Stimulated activated CD8-positive, alpha-beta memory T cell treated with anti-CD3 and anti-CD28 coated beads, Interleukin-4, amount 100 ng/mL, for 1 hour (primary cell): ENCODE measurements at regions not wholly inside any gene's neighbourhood (a gene's known extent, or its start where the extent isn't known, plus 50 kb on each side); places are given as distances from the start of the nearest gene placed in this dataset.
"Not testable (repeated sequence)": the region's sequence is repeated elsewhere in the genome, so short reads cannot be mapped to it uniquely, and the experiment has no call there.

Experiments
- DNase-seq, 2 donors: peaks; one replicate each; pipeline ENCODE4 v3.0.0-alpha.2; 2020; ENCODE audit warnings: low read depth in 2 of 2, low spot score in 1 of 2

GRCh38 chr10:94219829-94220228 lies 142.9 kb downstream of the NOC3L start:
- DNase-seq = no peak

- DNase-seq = no peak
These were observed 142.0 kb downstream of the NOC3L start for GRCh38 chr10:94220717-94221116.

- DNase-seq = no peak
These were observed 138.9 kb downstream of the NOC3L start for GRCh38 chr10:94223702-94224370.

- no peak for DNase-seq
These were observed 138.1 kb downstream of the NOC3L start for GRCh38 chr10:94224656-94225055.

- DNase-seq = no peak
These were observed 137.2 kb downstream of the NOC3L start for GRCh38 chr10:94225589-94225988.

GRCh38 chr10:94230134-94230785 lies 132.5 kb downstream of the NOC3L start:
- no peak for DNase-seq

GRCh38 chr10:94232711-94233383 lies 129.9 kb downstream of the NOC3L start:
- no peak for DNase-seq

- DNase-seq = no peak
These were observed 127.3 kb downstream of the NOC3L start for GRCh38 chr10:94235461-94235860.

GRCh38 chr10:94238006-94238617 lies 124.6 kb downstream of the NOC3L start:
- DNase-seq = no peak

GRCh38 chr10:94239696-94240095 lies 123.0 kb downstream of the NOC3L start:
- no peak for DNase-seq

GRCh38 chr10:94240491-94240890 lies 122.2 kb downstream of the NOC3L start:
- DNase-seq = no peak

- DNase-seq = no peak
These were observed 121.8 kb downstream of the NOC3L start for GRCh38 chr10:94240901-94241300.

GRCh38 chr10:94251098-94251497 lies 111.6 kb downstream of the NOC3L start:
- no peak for DNase-seq

- DNase-seq = no peak
These were observed 111.2 kb downstream of the NOC3L start for GRCh38 chr10:94251568-94251967.

- DNase-seq = not testable (repeated sequence)
These were observed 105.3 kb downstream of the NOC3L start for GRCh38 chr10:94257407-94257806.

- no peak for DNase-seq
These were observed 102.3 kb downstream of the NOC3L start for GRCh38 chr10:94260455-94260854.

- DNase-seq = no peak
These were observed 98.7 kb downstream of the NOC3L start for GRCh38 chr10:94264085-94264484.

GRCh38 chr10:94266091-94266490 lies 96.6 kb downstream of the NOC3L start:
- no peak for DNase-seq

GRCh38 chr10:94268652-94269051 lies 94.1 kb downstream of the NOC3L start:
- DNase-seq = no peak

GRCh38 chr10:94274142-94274787 lies 88.5 kb downstream of the NOC3L start:
- DNase-seq = no peak

- no peak for DNase-seq
These were observed 86.6 kb downstream of the NOC3L start for GRCh38 chr10:94276140-94276539.
